NCI-H2171 treated with DMSO at 0.1 percent for 48 hours (cell line): ENCODE measurements at regions not wholly inside any gene's neighbourhood (a gene's known extent, or its start where the extent isn't known, plus 50 kb on each side); places are given as distances from the start of the nearest gene placed in this dataset.

Experiments
- DNase-seq: peaks from one replicate; lab custom pipeline; 2025; lab: John Stamatoyannopoulos, UW

- DNase-seq = no peak
Observed at GRCh38 chr9:108512426-108513173, 343.2 kb downstream of the ACTL7B start.

GRCh38 chr9:108511307-108511706, 344.5 kb downstream of the ACTL7B start:
- no peak for DNase-seq

DNA sequence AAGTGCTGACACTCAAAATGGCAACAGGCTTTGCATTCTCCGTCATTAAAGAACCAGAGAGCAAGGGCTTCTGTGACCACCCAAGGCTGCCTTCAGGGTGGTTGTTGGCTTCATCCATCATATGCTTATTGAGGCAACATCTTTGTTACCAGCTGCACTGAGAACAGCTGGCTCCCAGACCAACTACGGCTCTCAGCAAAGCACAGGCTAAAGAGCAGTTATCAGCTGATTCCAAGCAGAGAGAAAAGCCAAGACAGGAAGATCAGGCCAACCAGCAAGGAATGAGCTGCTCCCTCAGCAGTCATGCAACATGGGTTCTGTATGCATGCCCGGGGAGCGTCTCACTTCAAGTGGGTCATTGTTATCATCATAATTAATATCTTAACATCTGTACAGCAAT, 358.9 kb downstream of the ACTL7B start:
- no peak for DNase-seq

GRCh38 chr9:108489567-108489966, 366.2 kb downstream of the ACTL7B start:
- DNase-seq = no peak

GRCh38 chr9:108486831-108487230, 369.0 kb downstream of the ACTL7B start:
- no peak for DNase-seq

DNA sequence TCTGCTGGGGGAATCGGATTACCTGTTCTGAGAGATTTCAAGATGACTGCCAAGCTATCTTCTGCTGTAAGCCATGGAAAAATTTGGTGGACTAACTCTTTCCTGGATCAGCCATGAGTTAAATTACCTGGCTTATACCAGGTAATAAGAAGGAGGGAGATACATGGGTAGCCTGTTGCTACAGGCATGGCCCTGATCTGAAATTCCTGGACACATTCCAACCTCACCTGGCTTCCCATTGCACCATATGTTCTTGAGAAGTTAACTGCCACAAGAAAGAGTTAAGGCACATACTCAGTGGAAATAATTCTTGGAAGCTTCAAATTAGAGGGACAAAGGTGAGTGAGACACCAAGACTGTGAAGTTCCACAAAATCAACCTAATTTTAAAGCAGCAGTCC, 371.3 kb downstream of the ACTL7B start:
- DNase-seq = peak; percentile 76

GRCh38 chr9:108483676-108484075, 372.1 kb downstream of the ACTL7B start:
- no peak for DNase-seq

GRCh38 chr9:108479989-108480652, 375.7 kb downstream of the ACTL7B start:
- DNase-seq = no peak

- DNase-seq = no peak
Observed at GRCh38 chr9:108478431-108479332, 377.1 kb downstream of the ACTL7B start.

DNA sequence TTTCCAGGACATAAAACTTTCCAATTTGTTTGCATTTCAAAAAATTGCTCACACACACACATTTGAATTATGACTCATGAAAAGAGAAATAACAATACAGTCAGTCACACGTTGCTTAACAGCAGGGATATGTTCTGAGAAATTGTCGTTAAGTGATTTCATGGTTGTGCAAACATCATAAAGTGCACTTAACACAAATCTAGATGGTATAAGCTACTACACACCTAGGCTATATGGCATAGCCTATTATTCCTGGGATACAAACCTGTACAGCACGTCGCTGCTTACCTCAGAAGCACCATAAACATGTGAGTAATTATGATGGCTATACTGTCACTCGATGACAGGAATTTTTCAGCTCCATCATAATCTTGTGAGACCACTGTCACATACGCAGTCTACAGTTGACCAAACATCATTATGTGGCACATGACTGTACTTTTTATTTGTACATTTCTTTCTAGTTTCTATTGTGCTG, 378.2 kb downstream of the ACTL7B start:
- no peak for DNase-seq

DNA sequence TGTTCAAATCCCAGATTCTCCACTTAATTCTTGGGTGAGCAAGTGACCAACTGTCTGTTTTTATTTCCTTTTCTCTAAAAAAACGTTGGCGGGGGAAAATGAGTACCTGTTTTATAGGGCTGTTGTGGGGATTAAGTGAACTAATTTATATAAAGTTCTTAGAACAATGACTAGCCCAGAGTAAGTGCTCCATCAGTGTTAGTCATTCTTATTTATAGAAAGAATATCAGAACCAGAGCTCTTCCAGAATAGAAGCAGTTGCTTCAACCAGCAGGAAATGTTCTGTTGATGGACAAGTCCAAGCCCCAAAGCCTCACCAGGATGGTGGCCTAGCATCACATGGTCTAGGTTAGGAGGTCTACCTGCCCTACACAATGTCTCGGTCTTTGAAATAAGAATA, 379.2 kb downstream of the ACTL7B start:
- DNase-seq = no peak

DNA sequence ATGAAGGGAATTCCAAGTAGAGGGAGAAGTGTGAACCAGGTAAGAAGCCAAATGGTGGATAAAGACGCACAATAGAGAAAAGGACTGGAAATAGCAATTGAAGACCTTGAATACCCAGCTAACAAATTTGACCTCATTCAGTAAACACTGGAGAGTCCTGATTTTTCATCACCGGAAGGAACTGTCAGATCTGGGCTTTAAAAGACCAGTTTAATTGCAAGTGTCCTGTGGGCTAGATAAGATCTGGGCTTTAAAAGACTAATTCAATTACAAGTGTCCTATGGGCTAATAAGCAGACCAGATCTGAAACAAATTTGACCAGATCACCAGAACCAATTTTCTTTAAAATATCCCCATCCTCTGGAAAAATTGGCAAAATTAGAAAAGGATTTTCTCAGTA, 380.0 kb downstream of the ACTL7B start:
- no peak for DNase-seq

- DNase-seq = no peak
Observed at GRCh38 chr9:108474356-108474755, 381.4 kb downstream of the ACTL7B start.

- peak; percentile 37 for DNase-seq
Observed at GRCh38 chr9:108473209-108474112, 382.3 kb downstream of the ACTL7B start.

DNA sequence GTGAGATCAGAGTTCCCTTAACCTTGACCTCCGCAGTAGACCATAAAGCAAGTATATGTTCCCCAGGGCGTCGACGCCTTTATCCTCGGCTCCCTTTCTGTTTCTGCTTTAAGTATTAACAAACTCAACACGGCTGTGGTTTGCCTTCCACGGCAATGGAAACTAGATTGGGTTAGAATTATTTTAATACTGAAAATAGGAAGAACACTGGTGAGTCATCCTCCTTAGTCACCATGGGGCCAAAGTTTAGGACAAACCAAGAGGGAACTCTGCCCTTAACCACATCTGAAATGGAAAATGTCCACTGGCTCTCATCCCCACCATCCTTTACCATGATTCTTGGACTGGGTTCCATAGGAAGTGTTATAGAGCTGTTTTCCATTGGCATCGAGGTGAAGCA, 386.1 kb downstream of the ACTL7B start:
- no peak for DNase-seq

- DNase-seq = peak; percentile 13
Observed at GRCh38 chr9:108468364-108468763, 387.4 kb downstream of the ACTL7B start.

GRCh38 chr9:108467653-108468324, 388.0 kb downstream of the ACTL7B start:
- DNase-seq = no peak

- DNase-seq = no peak
Observed at GRCh38 chr9:108467161-108467560, 388.6 kb downstream of the ACTL7B start.

GRCh38 chr9:108466304-108466703, 389.5 kb downstream of the ACTL7B start:
- DNase-seq = no peak

DNA sequence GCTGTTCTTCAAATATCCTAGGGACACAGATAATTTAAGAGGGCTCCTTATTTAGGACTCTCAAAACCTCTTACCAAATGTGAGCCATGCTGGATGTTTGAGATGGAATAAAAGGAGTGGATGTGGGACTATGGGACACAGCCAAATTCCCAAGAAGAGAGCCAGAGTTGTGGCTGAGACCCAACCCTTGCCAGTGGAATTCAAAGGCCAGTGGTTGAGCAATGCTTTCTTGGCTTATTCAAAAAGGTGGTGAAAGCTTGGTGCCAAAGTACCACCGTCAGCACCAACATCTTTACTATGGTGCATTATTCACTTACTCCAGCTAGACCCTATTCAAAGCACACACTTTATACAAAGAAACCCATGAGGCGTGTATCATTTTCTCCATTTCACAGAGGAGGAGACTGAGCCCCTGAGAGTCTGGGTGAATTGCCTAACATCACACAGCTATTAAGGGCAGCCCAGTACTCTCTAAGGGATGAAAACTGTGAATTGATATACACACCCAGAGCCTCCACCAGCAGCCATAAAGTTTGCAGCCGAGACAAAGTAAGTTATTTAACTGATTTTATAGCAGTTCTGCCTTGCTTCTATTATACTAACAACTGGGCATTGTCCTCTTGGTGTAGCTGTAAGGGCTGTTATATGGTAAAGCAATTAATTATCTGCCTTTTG, 391.7 kb downstream of the ACTL7B start:
- DNase-seq = no peak
